Chondrocyte (in vitro differentiated cells): ENCODE measurements at regions not wholly inside any gene's neighbourhood (a gene's known extent, or its start where the extent isn't known, plus 50 kb on each side); places are given as distances from the start of the nearest gene placed in this dataset.

Source experiments
- DNase-seq: peaks from one replicate; pipeline ENCODE4 v3.0.0; 2021; ENCODE audit warnings: mixed read lengths, low spot score
- H3K27ac Mint-ChIP-seq: one replicate; pipeline ENCODE4 v1.8.0; 2021; ENCODE audit warnings: mild to moderate bottlenecking, moderate library complexity, mixed read lengths; ENCODE audit not compliant: unreplicated experiment
- H3K27me3 Mint-ChIP-seq: 2 replicates; pipeline ENCODE4 v1.8.0; 2021; ENCODE audit warnings: low read depth, mixed read lengths
- H3K36me3 Mint-ChIP-seq: 2 replicates; pipeline ENCODE4 v1.8.0; 2021; ENCODE audit warnings: low read depth, mixed read lengths
- H3K4me1 Mint-ChIP-seq: 2 replicates; pipeline ENCODE4 v1.8.0; 2021; ENCODE audit warnings: low read depth, mild to moderate bottlenecking, mixed read lengths
- H3K4me3 Mint-ChIP-seq: one replicate; pipeline ENCODE4 v1.8.0; 2021; ENCODE audit warnings: mild to moderate bottlenecking, moderate library complexity, mixed read lengths; ENCODE audit not compliant: unreplicated experiment
- H3K9me3 Mint-ChIP-seq: 2 replicates; pipeline ENCODE4 v1.8.0; 2021; ENCODE audit warnings: low read depth, mixed read lengths
- CTCF ChIP-seq: fragments of 200-600 bp; sonication (generic); IDR thresholded peaks from 2 replicates; pipeline ENCODE4 v1.5.0; 2021; ENCODE audit warnings: antibody characterized with exemption, mild to moderate bottlenecking, moderate library complexity

DNA sequence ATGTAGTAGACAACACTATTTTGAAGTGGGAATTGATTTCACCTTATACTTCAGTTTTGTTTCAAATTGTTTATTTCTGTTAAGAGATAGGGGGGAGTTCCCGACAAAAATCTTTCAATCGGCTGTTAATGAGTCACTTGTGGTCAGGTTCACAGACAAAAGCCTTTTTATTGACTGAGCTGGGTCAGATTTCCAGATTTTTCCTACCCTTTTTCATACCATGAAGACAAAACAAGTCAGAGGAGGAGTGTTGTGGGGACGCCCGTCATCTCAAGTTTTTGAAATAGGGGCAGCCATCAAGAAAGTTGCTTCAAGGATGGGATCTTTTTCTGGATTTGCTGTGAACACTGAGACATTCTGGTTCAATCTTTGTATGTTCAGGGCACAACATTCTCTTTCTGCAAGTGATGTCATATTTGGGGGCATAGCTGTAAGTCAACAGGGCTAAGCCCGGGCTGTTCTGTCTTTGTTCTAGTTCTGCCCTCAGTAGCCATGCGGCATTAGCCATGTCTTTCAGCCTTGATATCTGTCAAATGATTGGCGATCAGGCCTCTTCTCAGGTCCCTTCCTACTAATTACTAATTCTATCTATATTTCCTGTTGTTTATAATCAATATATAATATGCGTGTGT is 496.0 kb upstream of the MARCKS start:
- Mint-ChIP-seq H3K9me3 (peaks cover 5% of the 10 kb centered on the region), H3K4me3 (no peak overlapping the region), H3K4me1 (peaks cover 60% of the 10 kb centered on the region), H3K27me3 (no peaks in the 10 kb centered on the region), H3K36me3 (no peaks in the 10 kb centered on the region), H3K27ac (peak overlapping the region; percentile 18)
- no peak for TF ChIP-seq CTCF
- DNase-seq = no peak

GRCh38 chr6:113362301-113363047 is 494.7 kb upstream of the MARCKS start:
- no peak for TF ChIP-seq CTCF
- H3K4me3 Mint-ChIP-seq = peak overlapping the region; percentile 4
- H3K4me1 Mint-ChIP-seq = peaks cover 73% of the 10 kb centered on the region
- H3K27ac Mint-ChIP-seq = peak overlapping the region; percentile 95
- peaks cover 2% of the 10 kb centered on the region for H3K9me3 Mint-ChIP-seq
- DNase-seq = no peak
- no peaks in the 10 kb centered on the region for H3K27me3 Mint-ChIP-seq
- H3K36me3 Mint-ChIP-seq = no peaks in the 10 kb centered on the region

GRCh38 chr6:113363048-113363798 is 493.9 kb upstream of the MARCKS start:
- no peaks in the 10 kb centered on the region for H3K36me3 Mint-ChIP-seq
- no peaks in the 10 kb centered on the region for H3K9me3 Mint-ChIP-seq
- no peak for TF ChIP-seq CTCF
- H3K27ac Mint-ChIP-seq = peak overlapping the region; percentile 95
- H3K27me3 Mint-ChIP-seq = no peaks in the 10 kb centered on the region
- peaks cover 80% of the 10 kb centered on the region for H3K4me1 Mint-ChIP-seq
- DNase-seq = no peak
- H3K4me3 Mint-ChIP-seq = no peak overlapping the region

DNA sequence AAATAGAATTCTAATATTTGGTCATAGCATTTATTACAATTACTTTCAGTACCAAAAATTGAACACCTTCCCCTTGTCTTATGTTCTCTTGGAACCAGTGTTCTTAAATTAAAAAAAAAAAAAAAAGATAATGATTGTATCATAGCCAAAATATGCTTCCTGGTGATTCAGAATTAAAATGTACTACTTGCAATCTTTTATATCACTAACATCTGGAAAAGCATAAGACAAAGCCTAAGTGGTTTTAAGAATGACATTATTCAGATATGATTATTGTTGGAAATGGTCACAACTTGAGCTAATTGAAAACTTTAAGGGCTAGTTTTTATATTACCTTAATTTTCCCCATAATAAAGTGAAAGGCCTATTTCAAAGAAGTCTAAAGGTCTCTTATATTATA is 493.3 kb upstream of the MARCKS start:
- Mint-ChIP-seq H3K4me1 (peaks cover 83% of the 10 kb centered on the region), H3K36me3 (no peaks in the 10 kb centered on the region), H3K9me3 (no peaks in the 10 kb centered on the region), H3K4me3 (no peak overlapping the region), H3K27ac (peak overlapping the region; percentile 83), H3K27me3 (no peaks in the 10 kb centered on the region)
- DNase-seq = no peak
- no peak for TF ChIP-seq CTCF

- no peak for TF ChIP-seq CTCF
- Mint-ChIP-seq H3K4me1 (peaks cover 79% of the 10 kb centered on the region), H3K27ac (peak overlapping the region; percentile 83), H3K36me3 (no peaks in the 10 kb centered on the region), H3K27me3 (no peaks in the 10 kb centered on the region), H3K4me3 (no peak overlapping the region), H3K9me3 (no peaks in the 10 kb centered on the region)
- DNase-seq = no peak
These were observed 492.4 kb upstream of the MARCKS start for GRCh38 chr6:113364766-113365165.
